ENCODE measurements at regions not wholly inside any gene's neighbourhood (a gene's known extent, or its start where the extent isn't known, plus 50 kb on each side); places are given as distances from the start of the nearest gene placed in this dataset.

DNA sequence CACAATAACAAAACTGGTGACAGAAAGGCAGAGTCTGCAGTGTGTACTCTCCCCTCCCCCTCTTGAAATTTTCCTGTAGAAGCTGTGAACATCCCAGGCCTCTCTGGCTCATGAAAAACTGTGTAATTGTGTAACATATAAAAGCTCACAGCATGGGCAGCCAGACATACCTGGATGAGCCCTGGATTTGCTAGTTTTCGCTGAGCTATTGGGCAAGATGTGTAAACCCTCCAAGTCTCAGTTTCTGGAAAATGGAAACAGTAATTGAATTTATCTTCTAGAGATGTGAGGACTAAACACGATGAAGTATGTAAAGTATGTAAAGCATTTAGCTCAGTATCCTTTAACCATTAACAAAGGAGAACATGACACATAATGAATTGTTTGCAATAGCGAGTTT lies 143.2 kb upstream of the ANKH start:
- TF ChIP-seq, protein P1, sequence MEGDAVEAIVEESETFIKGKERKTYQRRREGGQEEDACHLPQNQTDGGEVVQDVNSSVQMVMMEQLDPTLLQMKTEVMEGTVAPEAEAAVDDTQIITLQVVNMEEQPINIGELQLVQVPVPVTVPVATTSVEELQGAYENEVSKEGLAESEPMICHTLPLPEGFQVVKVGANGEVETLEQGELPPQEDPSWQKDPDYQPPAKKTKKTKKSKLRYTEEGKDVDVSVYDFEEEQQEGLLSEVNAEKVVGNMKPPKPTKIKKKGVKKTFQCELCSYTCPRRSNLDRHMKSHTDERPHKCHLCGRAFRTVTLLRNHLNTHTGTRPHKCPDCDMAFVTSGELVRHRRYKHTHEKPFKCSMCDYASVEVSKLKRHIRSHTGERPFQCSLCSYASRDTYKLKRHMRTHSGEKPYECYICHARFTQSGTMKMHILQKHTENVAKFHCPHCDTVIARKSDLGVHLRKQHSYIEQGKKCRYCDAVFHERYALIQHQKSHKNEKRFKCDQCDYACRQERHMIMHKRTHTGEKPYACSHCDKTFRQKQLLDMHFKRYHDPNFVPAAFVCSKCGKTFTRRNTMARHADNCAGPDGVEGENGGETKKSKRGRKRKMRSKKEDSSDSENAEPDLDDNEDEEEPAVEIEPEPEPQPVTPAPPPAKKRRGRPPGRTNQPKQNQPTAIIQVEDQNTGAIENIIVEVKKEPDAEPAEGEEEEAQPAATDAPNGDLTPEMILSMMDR (IDR thresholded peaks at IDR 0.05; ENCODE audit: extremely low read depth in 1 of 2, insufficient read depth in 1 of 2, low read depth in 1 of 2, low read length in 2 of 2) = no peak
- no peak for TF ChIP-seq POLR2A (IDR thresholded peaks at IDR 0.05; ENCODE audit: low read depth, low read length)
- no peak for TF ChIP-seq GATA2 (IDR thresholded peaks at IDR 0.05; ENCODE audit: insufficient read depth, insufficient read length, low read depth, low read length)
- TF ChIP-seq, protein P2, sequence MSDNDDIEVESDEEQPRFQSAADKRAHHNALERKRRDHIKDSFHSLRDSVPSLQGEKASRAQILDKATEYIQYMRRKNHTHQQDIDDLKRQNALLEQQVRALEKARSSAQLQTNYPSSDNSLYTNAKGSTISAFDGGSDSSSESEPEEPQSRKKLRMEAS (IDR thresholded peaks at IDR 0.05; ENCODE audit: insufficient read depth, insufficient read length) = no peak
- no peak for TF ChIP-seq POLR2AphosphoS5 (IDR thresholded peaks at IDR 0.05; ENCODE audit: insufficient read depth, low read depth, low read length)

Data from endothelial cell of umbilical vein (primary cell).